Common myeloid progenitor, CD34-positive (primary cell): ENCODE measurements at regions not wholly inside any gene's neighbourhood (a gene's known extent, or its start where the extent isn't known, plus 50 kb on each side); places are given as distances from the start of the nearest gene placed in this dataset.

Experiments
- CTCF ChIA-PET: fragments of 350-600 bp; sonication (Branson Sonifier 250); formaldehyde crosslinking; loops from one replicate; lab custom pipeline; 2021; ENCODE audit warnings: antibody characterized with exemption; lab: Charles Lee
- POLR2A ChIA-PET: fragments of 350-600 bp; sonication (Branson Sonifier 250); formaldehyde crosslinking; loops from one replicate; lab custom pipeline; 2021; ENCODE audit warnings: antibody characterized with exemption; lab: Charles Lee
- DNase-seq, 3 donors: peaks; one replicate each; pipeline versions ENCODE4 v3.0.0 to v3.0.0-alpha.2; 2013
- H3K27ac ChIP-seq, 2 experiments: 1 replicate in 1 of 2; 2 replicates in 1 of 2; pipeline ENCODE4 v1.7.0; 2013; ENCODE audit warnings: inconsistent platforms in 2 of 2, low read length in 2 of 2, mild to moderate bottlenecking in 2 of 2, low read depth in 1 of 2, moderate library complexity in 1 of 2; ENCODE audit not compliant: severe bottlenecking in 2 of 2, insufficient read depth in 1 of 2, poor library complexity in 1 of 2
- H3K27me3 ChIP-seq, 5 experiments: replicated peaks in 2 of 5; 1 replicate in 3 of 5; 2 replicates in 2 of 5; pipeline versions ENCODE4 v1.6.1 to v1.7.0; 2013; ENCODE audit warnings: low read length in 4 of 5, mild to moderate bottlenecking in 2 of 5, moderate library complexity in 2 of 5, inconsistent platforms in 1 of 5; ENCODE audit not compliant: insufficient read depth in 5 of 5, control insufficient read depth in 4 of 5
- H3K36me3 ChIP-seq, 4 experiments: 1 replicate in 2 of 4; 2 replicates in 2 of 4; pipeline versions ENCODE4 v1.6.1 to v1.7.0; 2013; ENCODE audit warnings: low read length in 3 of 4, control low read depth in 1 of 4, mild to moderate bottlenecking in 1 of 4; ENCODE audit not compliant: control insufficient read depth in 4 of 4, insufficient read depth in 4 of 4
- H3K4me1 ChIP-seq, 4 experiments: 1 replicate in 3 of 4; 2 replicates in 1 of 4; pipeline versions ENCODE4 v1.6.1 to v1.7.1; 2013; ENCODE audit warnings: low read length in 3 of 4, mild to moderate bottlenecking in 3 of 4, control low read depth in 1 of 4, inconsistent platforms in 1 of 4, moderate library complexity in 1 of 4; ENCODE audit not compliant: control insufficient read depth in 4 of 4, insufficient read depth in 4 of 4; ENCODE audit errors: control extremely low read depth in 1 of 4
- H3K4me3 ChIP-seq, 7 experiments: 1 replicate in 4 of 7; 2 replicates in 3 of 7; pipeline versions ENCODE4 v1.5.1 to v1.7.0; 2013; ENCODE audit warnings: mild to moderate bottlenecking in 7 of 7, low read length in 6 of 7, moderate library complexity in 6 of 7, inconsistent platforms in 2 of 7, low read depth in 2 of 7, control low read depth in 1 of 7; ENCODE audit not compliant: insufficient read depth in 4 of 7, control insufficient read depth in 1 of 7; ENCODE audit errors: extremely low read depth in 1 of 7
- H3K9me3 ChIP-seq, 5 experiments: 1 replicate in 4 of 5; 2 replicates in 1 of 5; pipeline versions ENCODE4 v1.6.1 to v1.7.1; 2013; ENCODE audit warnings: low read length in 4 of 5, mild to moderate bottlenecking in 2 of 5, inconsistent platforms in 1 of 5, low read depth in 1 of 5, moderate library complexity in 1 of 5; ENCODE audit not compliant: control insufficient read depth in 4 of 5, insufficient read depth in 2 of 5; ENCODE audit errors: control extremely low read depth in 1 of 5
- WGBS: methylation state at CpG from one replicate; pipeline ENCODE4 v1.1.5; 2013; ENCODE audit not compliant: insufficient coverage; 5-methylcytosine and 5-hydroxymethylcytosine counted together

GRCh38 chr1:17952506-17952905 lies 155.1 kb upstream of the IGSF21 start:
- Histone ChIP-seq H3K27me3 (peaks cover 0 to 39% (median 9%) of the 10 kb centered on the region in 5 experiments), H3K4me3 (no peak overlapping the region), H3K27ac (no peak overlapping the region), H3K36me3 (no peaks in the 10 kb centered on the region), H3K4me1 (no peaks in the 10 kb centered on the region), H3K9me3 (no peaks in the 10 kb centered on the region)
- no peak for DNase-seq
- ChIA-PET CTCF (no interaction called here), POLR2A (no interaction called here)
- 27% methylated on average over 6 of the region's 10 CpGs for WGBS

GRCh38 chr1:17953921-17954320 lies 153.7 kb upstream of the IGSF21 start:
- 100% methylated on average over 1 of the region's 4 CpGs for WGBS

GRCh38 chr1:17955302-17956285 lies 152.0 kb upstream of the IGSF21 start:
- Histone ChIP-seq H3K27ac (no peak overlapping the region), H3K27me3 (peaks cover 0 to 50% (median 15%) of the 10 kb centered on the region in 5 experiments), H3K4me3 (no peak overlapping the region), H3K36me3 (no peaks in the 10 kb centered on the region), H3K9me3 (no peaks in the 10 kb centered on the region), H3K4me1 (no peaks in the 10 kb centered on the region)
- CTCF ChIA-PET = no interaction called here
- DNase-seq = no peak
- POLR2A ChIA-PET = no interaction called here
- 50% methylated on average over 6 of the region's 8 CpGs for WGBS

More at GRCh38 chr1:17953921-17954320, 153.7 kb upstream of the IGSF21 start:
- ChIA-PET POLR2A (no interaction called here), CTCF (no interaction called here)
- H3K27ac ChIP-seq = no peak overlapping the region
- DNase-seq = no peak
- H3K27me3 ChIP-seq = peaks cover 0 to 42% (median 12%) of the 10 kb centered on the region in 5 experiments
- no peaks in the 10 kb centered on the region for H3K36me3 ChIP-seq
- no peaks in the 10 kb centered on the region for H3K9me3 ChIP-seq
- no peak overlapping the region for H3K4me3 ChIP-seq
- no peaks in the 10 kb centered on the region for H3K4me1 ChIP-seq

GRCh38 chr1:17957588-17958267 lies 149.9 kb upstream of the IGSF21 start:
- no peaks in the 10 kb centered on the region for H3K9me3 ChIP-seq
- no peak overlapping the region for H3K4me3 ChIP-seq
- WGBS = 87% methylated on average over 7 of the region's 10 CpGs
- H3K4me1 ChIP-seq = no peaks in the 10 kb centered on the region
- H3K36me3 ChIP-seq = no peaks in the 10 kb centered on the region
- CTCF ChIA-PET = no interaction called here
- DNase-seq = no peak
- POLR2A ChIA-PET = no interaction called here
- peaks cover 0 to 34% (median 7%) of the 10 kb centered on the region in 5 experiments for H3K27me3 ChIP-seq
- H3K27ac ChIP-seq = no peak overlapping the region

- ChIA-PET CTCF (no interaction called here), POLR2A (no interaction called here)
- peaks cover 0 to 26% (median 6%) of the 10 kb centered on the region in 5 experiments for H3K27me3 ChIP-seq
- H3K36me3 ChIP-seq = no peaks in the 10 kb centered on the region
- no peaks in the 10 kb centered on the region for H3K4me1 ChIP-seq
- no peak for DNase-seq
- H3K27ac ChIP-seq = no peak overlapping the region
- no peak overlapping the region for H3K4me3 ChIP-seq
- 20% methylated on average over 1 of the region's 1 CpG for WGBS
- H3K9me3 ChIP-seq = no peaks in the 10 kb centered on the region
These were observed 148.9 kb upstream of the IGSF21 start for GRCh38 chr1:17958704-17959103.

- no peaks in the 10 kb centered on the region for H3K36me3 ChIP-seq
- no peak overlapping the region for H3K4me3 ChIP-seq
- H3K27ac ChIP-seq = no peak overlapping the region
- DNase-seq = no peak
- CTCF ChIA-PET = no interaction called here
- POLR2A ChIA-PET = no interaction called here
- no peaks in the 10 kb centered on the region for H3K4me1 ChIP-seq
- no peaks in the 10 kb centered on the region for H3K9me3 ChIP-seq
- H3K27me3 ChIP-seq = peaks cover 0 to 16% (median 3%) of the 10 kb centered on the region in 5 experiments
- 93% methylated on average over 9 of the region's 10 CpGs for WGBS
These were observed 144.1 kb upstream of the IGSF21 start for GRCh38 chr1:17963513-17963912.
